ENCODE measurements at regions not wholly inside any gene's neighbourhood (a gene's known extent, or its start where the extent isn't known, plus 50 kb on each side); places are given as distances from the start of the nearest gene placed in this dataset.

DNA sequence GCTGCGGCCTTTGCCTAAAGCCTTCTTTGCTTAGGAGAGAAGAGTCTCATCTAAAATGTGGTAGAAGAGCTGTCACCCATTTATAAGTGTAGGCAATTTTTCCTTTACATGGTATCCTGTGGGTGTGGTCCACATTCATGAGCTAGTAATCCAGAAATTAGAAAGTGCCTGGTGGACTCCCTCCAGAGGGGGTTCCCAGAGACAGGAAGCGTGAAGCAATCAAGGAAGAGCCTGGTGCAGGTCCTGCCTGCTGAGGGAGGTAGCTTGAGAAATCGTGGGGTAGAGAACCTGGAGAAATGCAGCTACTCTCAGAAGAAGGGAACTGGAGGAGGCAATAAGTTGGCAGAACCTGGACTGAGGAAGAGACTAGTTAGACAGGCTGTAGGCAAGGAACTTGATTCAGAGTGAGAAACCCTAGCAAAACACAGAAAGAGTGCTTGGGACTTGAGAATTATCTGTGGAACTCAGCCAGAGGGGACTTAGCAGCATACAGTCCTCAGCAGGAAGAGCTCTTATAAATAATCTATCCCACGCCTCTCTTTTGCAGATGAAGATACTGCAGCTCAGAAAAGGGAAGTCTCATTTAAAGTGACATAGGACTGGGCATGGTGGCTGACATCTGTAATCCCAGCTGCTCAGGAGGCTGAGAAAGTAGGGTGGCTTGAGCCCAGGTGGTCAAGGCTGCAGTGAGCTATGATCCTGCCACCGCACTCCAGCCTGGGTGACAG, 182.4 kb upstream of the CCND2 start:
- no peak for DNase-seq (ENCODE audit: extremely low spot score in 2 of 2)
- Histone ChIP-seq H3K27me3 (no peaks in the 10 kb centered on the region), H3K4me1 (no peaks in the 10 kb centered on the region), H3K27ac (no peak overlapping the region), H3K36me3 (no peaks in the 10 kb centered on the region), H3K4me3 (no peak overlapping the region), H3K9me3 (no peaks in the 10 kb centered on the region)
- intact Hi-C loops (cut with DNase I): no loop called here
- TF ChIP-seq POLR2A (IDR thresholded peaks at IDR 0.05) (no peak), POLR2AphosphoS5 (IDR thresholded peaks at IDR 0.05; ENCODE audit: insufficient read depth in 1 of 2, low read depth in 1 of 2) (no peak)
- TF ChIP-seq, protein P1, sequence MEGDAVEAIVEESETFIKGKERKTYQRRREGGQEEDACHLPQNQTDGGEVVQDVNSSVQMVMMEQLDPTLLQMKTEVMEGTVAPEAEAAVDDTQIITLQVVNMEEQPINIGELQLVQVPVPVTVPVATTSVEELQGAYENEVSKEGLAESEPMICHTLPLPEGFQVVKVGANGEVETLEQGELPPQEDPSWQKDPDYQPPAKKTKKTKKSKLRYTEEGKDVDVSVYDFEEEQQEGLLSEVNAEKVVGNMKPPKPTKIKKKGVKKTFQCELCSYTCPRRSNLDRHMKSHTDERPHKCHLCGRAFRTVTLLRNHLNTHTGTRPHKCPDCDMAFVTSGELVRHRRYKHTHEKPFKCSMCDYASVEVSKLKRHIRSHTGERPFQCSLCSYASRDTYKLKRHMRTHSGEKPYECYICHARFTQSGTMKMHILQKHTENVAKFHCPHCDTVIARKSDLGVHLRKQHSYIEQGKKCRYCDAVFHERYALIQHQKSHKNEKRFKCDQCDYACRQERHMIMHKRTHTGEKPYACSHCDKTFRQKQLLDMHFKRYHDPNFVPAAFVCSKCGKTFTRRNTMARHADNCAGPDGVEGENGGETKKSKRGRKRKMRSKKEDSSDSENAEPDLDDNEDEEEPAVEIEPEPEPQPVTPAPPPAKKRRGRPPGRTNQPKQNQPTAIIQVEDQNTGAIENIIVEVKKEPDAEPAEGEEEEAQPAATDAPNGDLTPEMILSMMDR (IDR thresholded peaks at IDR 0.05): no peak

- Histone ChIP-seq H3K9me3 (no peaks in the 10 kb centered on the region), H3K36me3 (no peaks in the 10 kb centered on the region), H3K4me3 (no peak overlapping the region), H3K4me1 (no peaks in the 10 kb centered on the region), H3K27ac (no peak overlapping the region), H3K27me3 (no peaks in the 10 kb centered on the region)
- intact Hi-C loops (cut with DNase I): no loop called here
- TF ChIP-seq, protein P1 (IDR thresholded peaks at IDR 0.05): no peak
- TF ChIP-seq POLR2AphosphoS5 (IDR thresholded peaks at IDR 0.05; ENCODE audit: insufficient read depth in 1 of 2, low read depth in 1 of 2) (no peak), POLR2A (IDR thresholded peaks at IDR 0.05) (no peak)
- DNase-seq (ENCODE audit: extremely low spot score in 2 of 2): no peak
Measured at GRCh38 chr12:4089956-4090355, 183.6 kb upstream of the CCND2 start.

DNA sequence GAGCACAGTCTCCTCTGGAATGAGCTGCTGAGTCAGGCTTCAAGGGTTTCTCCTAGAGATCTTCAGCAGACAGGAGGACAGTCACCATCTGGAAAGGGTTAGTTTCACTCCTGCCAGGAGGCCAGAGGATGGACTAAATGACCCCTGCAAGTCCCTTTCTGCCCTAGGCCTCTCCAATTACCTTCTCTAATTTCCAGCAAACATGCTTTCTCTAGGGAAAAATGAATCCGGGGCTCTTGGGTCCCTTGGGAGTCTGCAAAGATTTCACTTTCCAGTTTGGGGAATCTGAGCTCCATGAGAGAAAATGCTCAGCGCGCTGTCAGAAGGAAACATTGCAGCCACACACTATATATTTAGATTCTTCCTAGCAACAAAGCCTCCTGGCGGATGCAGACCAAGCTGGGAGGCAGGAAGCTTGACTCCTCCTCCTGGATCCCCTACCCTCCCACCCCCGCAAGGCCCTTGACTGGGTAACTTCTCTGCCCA, 184.4 kb upstream of the CCND2 start:
- Histone ChIP-seq H3K9me3 (no peaks in the 10 kb centered on the region), H3K36me3 (no peaks in the 10 kb centered on the region), H3K4me1 (no peaks in the 10 kb centered on the region), H3K27me3 (no peaks in the 10 kb centered on the region), H3K27ac (no peak overlapping the region), H3K4me3 (no peak overlapping the region)
- DNase-seq (ENCODE audit: extremely low spot score in 2 of 2): no peak
- intact Hi-C loops (cut with DNase I): no loop called here
- TF ChIP-seq POLR2AphosphoS5 (IDR thresholded peaks at IDR 0.05; ENCODE audit: insufficient read depth in 1 of 2, low read depth in 1 of 2) (no peak), POLR2A (IDR thresholded peaks at IDR 0.05) (no peak)
- TF ChIP-seq, protein P1 (IDR thresholded peaks at IDR 0.05): no peak

DNA sequence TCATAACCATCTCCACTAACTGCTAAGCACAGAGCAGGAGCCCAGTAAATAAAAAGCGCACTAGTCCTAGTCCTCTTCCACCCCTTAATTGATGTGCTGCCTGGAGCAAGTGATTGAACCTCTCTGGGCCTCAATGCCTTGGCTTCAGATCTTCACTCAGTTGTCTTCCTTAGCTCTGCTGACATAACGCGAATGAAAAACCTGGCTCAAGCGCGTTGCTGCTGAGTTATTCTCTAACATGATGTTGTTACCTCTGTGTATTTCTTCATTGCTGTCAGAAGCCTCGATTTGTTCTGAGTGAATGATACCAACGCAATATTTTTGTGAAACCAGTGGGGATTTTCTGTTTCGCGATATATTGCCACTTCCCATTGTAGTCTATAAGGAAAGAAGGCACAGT, 185.1 kb upstream of the CCND2 start:
- intact Hi-C loops (cut with DNase I): no loop called here
- no peaks in the 10 kb centered on the region for H3K27me3 ChIP-seq
- H3K36me3 ChIP-seq: no peaks in the 10 kb centered on the region
- TF ChIP-seq POLR2AphosphoS5 (IDR thresholded peaks at IDR 0.05; ENCODE audit: insufficient read depth in 1 of 2, low read depth in 1 of 2): no peak
- TF ChIP-seq, protein P1 (IDR thresholded peaks at IDR 0.05): no peak
- TF ChIP-seq POLR2A (IDR thresholded peaks at IDR 0.05): no peak
- H3K9me3 ChIP-seq: no peaks in the 10 kb centered on the region
- H3K4me1 ChIP-seq: no peaks in the 10 kb centered on the region
- no peak overlapping the region for H3K4me3 ChIP-seq
- no peak overlapping the region for H3K27ac ChIP-seq
- DNase-seq (ENCODE audit: extremely low spot score in 2 of 2): no peak

- Histone ChIP-seq H3K4me1 (no peaks in the 10 kb centered on the region), H3K27ac (no peak overlapping the region), H3K36me3 (no peaks in the 10 kb centered on the region), H3K4me3 (no peak overlapping the region), H3K27me3 (no peaks in the 10 kb centered on the region), H3K9me3 (no peaks in the 10 kb centered on the region)
- intact Hi-C loops (cut with DNase I): no loop called here
- no peak for DNase-seq (ENCODE audit: extremely low spot score in 2 of 2)
- no peak for TF ChIP-seq POLR2A (IDR thresholded peaks at IDR 0.05)
- TF ChIP-seq POLR2AphosphoS5 (IDR thresholded peaks at IDR 0.05; ENCODE audit: insufficient read depth in 1 of 2, low read depth in 1 of 2): no peak
- TF ChIP-seq, protein P1 (IDR thresholded peaks at IDR 0.05): no peak
Measured at GRCh38 chr12:4086481-4086880, 187.1 kb upstream of the CCND2 start.
